Loucy (cell line): ENCODE measurements at regions not wholly inside any gene's neighbourhood (a gene's known extent, or its start where the extent isn't known, plus 50 kb on each side); places are given as distances from the start of the nearest gene placed in this dataset.
"Not testable (repeated sequence)": the region's sequence is repeated elsewhere in the genome, so short reads cannot be mapped to it uniquely, and the experiment has no call there.

Experiments used
- H2AFZ ChIP-seq: fragments of 200-600 bp; sonication (generic); 2 replicates; pipeline ENCODE4 v1.6.0; 2016; ENCODE audit warnings: antibody characterized with exemption, mild to moderate bottlenecking, low read length, moderate library complexity
- H3F3A ChIP-seq: fragments of 200-600 bp; 2 replicates; pipeline ENCODE4 v1.6.0; 2016; ENCODE audit warnings: antibody characterized with exemption, low read depth, mild to moderate bottlenecking
- H3K27me3 ChIP-seq: fragments of 200-600 bp; sonication (generic); 2 replicates; pipeline ENCODE4 v1.6.1; 2014; ENCODE audit warnings: low read length, mild to moderate bottlenecking; ENCODE audit not compliant: insufficient read depth, poor library complexity, severe bottlenecking
- H3K36me3 ChIP-seq: fragments of 200-600 bp; sonication (generic); 2 replicates; pipeline ENCODE4 v1.6.1; 2016; ENCODE audit warnings: low read length; ENCODE audit not compliant: insufficient read depth
- H3K4me1 ChIP-seq: fragments of 200-600 bp; sonication (generic); 2 replicates; pipeline ENCODE4 v1.5.1; 2014; ENCODE audit warnings: low read length, mild to moderate bottlenecking; ENCODE audit not compliant: insufficient read depth, poor library complexity, severe bottlenecking
- H3K4me2 ChIP-seq: fragments of 200-600 bp; sonication (generic); 2 replicates; pipeline ENCODE4 v1.6.0; 2014; ENCODE audit warnings: antibody characterized with exemption, low read length, low read depth, mild to moderate bottlenecking; ENCODE audit not compliant: poor library complexity, severe bottlenecking
- H3K4me3 ChIP-seq: fragments of 200-600 bp; sonication (generic); 2 replicates; pipeline ENCODE4 v1.5.1; 2014; ENCODE audit warnings: low read length, mild to moderate bottlenecking, mixed read lengths; ENCODE audit not compliant: poor library complexity, severe bottlenecking
- H3K79me2 ChIP-seq: fragments of 200-600 bp; sonication (generic); 2 replicates; pipeline ENCODE4 v1.6.1; 2014; ENCODE audit warnings: low read length; ENCODE audit not compliant: insufficient read depth
- H3K9ac ChIP-seq: fragments of 200-600 bp; sonication (generic); 2 replicates; pipeline ENCODE4 v1.6.0; 2014; ENCODE audit warnings: mild to moderate bottlenecking, low read depth, low read length, moderate library complexity; ENCODE audit not compliant: poor library complexity, severe bottlenecking
- H3K9me2 ChIP-seq: fragments of 200-600 bp; sonication (generic); replicated peaks from 2 replicates; pipeline ENCODE4 v1.6.1; 2016; ENCODE audit warnings: low read depth, low read length, mixed read lengths
- H3K9me3 ChIP-seq: fragments of 200-600 bp; sonication (generic); 2 replicates; pipeline ENCODE4 v1.6.1; 2014; ENCODE audit warnings: mild to moderate bottlenecking, antibody characterized with exemption, low read length, low read depth; ENCODE audit not compliant: insufficient read depth
- H4K20me1 ChIP-seq: fragments of 200-600 bp; sonication (generic); 2 replicates; pipeline ENCODE4 v1.6.0; 2014; ENCODE audit warnings: antibody characterized with exemption, low read length, mild to moderate bottlenecking; ENCODE audit not compliant: insufficient read depth, poor library complexity, severe bottlenecking
- CTCF ChIP-seq: fragments of 200-600 bp; sonication (generic); conservative IDR thresholded peaks from 2 replicates; pipeline ENCODE4 v1.5.1; 2014; ENCODE audit warnings: mild to moderate bottlenecking, antibody characterized with exemption, low read length
- EZH2phosphoT487 ChIP-seq: fragments of 200-600 bp; IDR thresholded peaks from 2 replicates; pipeline ENCODE4 v1.6.1; 2018; ENCODE audit warnings: antibody characterized with exemption, mild to moderate bottlenecking, moderate library complexity, borderline replicate concordance

GRCh38 chr1:214141486-214141885 lies 139.5 kb upstream of the SMYD2 start:
- H3K9me3 ChIP-seq: no peaks in the 10 kb centered on the region
- H3K4me1 ChIP-seq: peaks cover 38% of the 10 kb centered on the region
- no peak overlapping the region for H2AFZ ChIP-seq
- no peaks in the 10 kb centered on the region for H3K27me3 ChIP-seq
- H3K9ac ChIP-seq: no peak overlapping the region
- H3K9me2 ChIP-seq: no peaks in the 10 kb centered on the region
- no peaks in the 10 kb centered on the region for H3F3A ChIP-seq
- H3K79me2 ChIP-seq: no peaks in the 10 kb centered on the region
- H3K4me3 ChIP-seq: no peak overlapping the region
- no peaks in the 10 kb centered on the region for H3K36me3 ChIP-seq
- H4K20me1 ChIP-seq: no peaks in the 10 kb centered on the region
- TF ChIP-seq CTCF (no peak), EZH2phosphoT487 (no peak)
- no peak overlapping the region for H3K4me2 ChIP-seq

- Histone ChIP-seq H3K4me2 (peak overlapping the region; percentile 65), H3K27me3 (no peaks in the 10 kb centered on the region), H3K9me2 (no peaks in the 10 kb centered on the region), H3K4me3 (peak overlapping the region; percentile 54), H3K9me3 (no peaks in the 10 kb centered on the region), H2AFZ (peak overlapping the region; percentile 75), H4K20me1 (no peaks in the 10 kb centered on the region), H3K4me1 (peaks cover 50% of the 10 kb centered on the region), H3F3A (peaks cover 2% of the 10 kb centered on the region; the same call in 1 of the 2 replicates), H3K36me3 (no peaks in the 10 kb centered on the region), H3K9ac (peak overlapping the region; percentile 43), H3K79me2 (no peaks in the 10 kb centered on the region)
- no peak for TF ChIP-seq EZH2phosphoT487
- TF ChIP-seq CTCF: no peak
These were observed 137.7 kb upstream of the SMYD2 start for GRCh38 chr1:214143006-214143992.

- H3K27me3 ChIP-seq, H3F3A ChIP-seq: not testable (repeated sequence)
- peak overlapping the region; percentile 43 for H3K9ac ChIP-seq
These were observed 136.4 kb upstream of the SMYD2 start for GRCh38 chr1:214144521-214144920.

More at GRCh38 chr1:214144521-214144920, 136.4 kb upstream of the SMYD2 start:
- not testable (repeated sequence) for H3K79me2 ChIP-seq, H4K20me1 ChIP-seq, H3K9me2 ChIP-seq, H3K36me3 ChIP-seq, H3K9me3 ChIP-seq
- Histone ChIP-seq H3K4me2 (peak overlapping the region; percentile 65), H3K4me3 (peak overlapping the region; percentile 54), H2AFZ (peak overlapping the region; percentile 75; the same call in 1 of the 2 replicates), H3K4me1 (peaks cover 50% of the 10 kb centered on the region)
